Mesendoderm (in vitro differentiated cells): ENCODE measurements at regions not wholly inside any gene's neighbourhood (a gene's known extent, or its start where the extent isn't known, plus 50 kb on each side); places are given as distances from the start of the nearest gene placed in this dataset. TPM values are rescaled to one million over a fixed set of nuclear protein-coding genes. Genes with fewer than 3 reads are reported as not detected.

Source experiments
- DNase-seq: peaks from one replicate; pipeline ENCODE4 v3.0.0; 2013
- H2AK5ac ChIP-seq: 2 replicates; pipeline ENCODE4 v1.6.1; 2013; ENCODE audit warnings: low read length, inconsistent platforms
- H2BK120ac ChIP-seq: 2 replicates; pipeline ENCODE4 v1.6.1; 2013; ENCODE audit warnings: low read depth, mild to moderate bottlenecking, low read length, moderate library complexity, mixed read lengths
- H2BK15ac ChIP-seq: replicated peaks from 2 replicates; pipeline ENCODE4 v1.6.1; 2013; ENCODE audit warnings: low read depth, mild to moderate bottlenecking, moderate library complexity
- H2BK5ac ChIP-seq: 2 replicates; pipeline ENCODE4 v1.6.1; 2013; ENCODE audit warnings: low read length, inconsistent platforms
- H3K18ac ChIP-seq: 2 replicates; pipeline ENCODE4 v1.6.1; 2013; ENCODE audit warnings: mild to moderate bottlenecking, low read length, mixed read lengths
- H3K23ac ChIP-seq: one replicate; pipeline ENCODE4 v1.6.1; 2013; ENCODE audit warnings: low read length
- H3K27ac ChIP-seq: 2 replicates; pipeline ENCODE4 v1.5.1; 2013; ENCODE audit warnings: low read depth, mild to moderate bottlenecking, inconsistent platforms, low read length, moderate library complexity
- H3K27me3 ChIP-seq: 2 replicates; pipeline ENCODE4 v1.6.1; 2013; ENCODE audit warnings: low read length, control low read depth, mild to moderate bottlenecking, inconsistent platforms; ENCODE audit not compliant: insufficient read depth, poor library complexity
- H3K36me3 ChIP-seq: 2 replicates; pipeline ENCODE4 v1.6.1; 2013; ENCODE audit warnings: low read length, inconsistent platforms; ENCODE audit not compliant: control insufficient read depth, insufficient read depth
- H3K4ac ChIP-seq: one replicate; pipeline ENCODE4 v1.6.1; 2013; ENCODE audit warnings: low read depth, mild to moderate bottlenecking, low read length, moderate library complexity
- H3K4me1 ChIP-seq: 2 replicates; pipeline ENCODE4 v1.6.1; 2013; ENCODE audit warnings: low read depth, low read length, inconsistent platforms; ENCODE audit not compliant: control insufficient read depth
- H3K4me2 ChIP-seq: 2 replicates; pipeline ENCODE4 v1.6.1; 2013; ENCODE audit warnings: low read length
- H3K4me3 ChIP-seq: 2 replicates; pipeline ENCODE4 v1.5.1; 2013; ENCODE audit warnings: mild to moderate bottlenecking, low read length
- H3K56ac ChIP-seq: one replicate; pipeline ENCODE4 v1.6.1; 2013; ENCODE audit warnings: low read length
- H3K79me1 ChIP-seq: 2 replicates; pipeline ENCODE4 v1.6.1; 2013; ENCODE audit warnings: low read length, inconsistent platforms
- H3K79me2 ChIP-seq: 2 replicates; pipeline ENCODE4 v1.6.1; 2013; ENCODE audit warnings: mild to moderate bottlenecking, low read length; ENCODE audit not compliant: control insufficient read depth, insufficient read depth
- H3K9ac ChIP-seq: 2 replicates; pipeline ENCODE4 v1.6.1; 2013; ENCODE audit warnings: low read length, inconsistent platforms
- H4K5ac ChIP-seq: one replicate; pipeline ENCODE4 v1.6.1; 2013; ENCODE audit warnings: low read length
- H4K8ac ChIP-seq: one replicate; pipeline ENCODE4 v1.6.1; 2013; ENCODE audit warnings: low read depth, mild to moderate bottlenecking, control low read depth, low read length, moderate library complexity
- WGBS: extraction: QIAGEN DNeasy Blood & Tissue Kit; methylation state at CpG from one replicate; pipeline ENCODE4 v1.1.7; 2013; ENCODE audit warnings: low lambda C conversion rate, missing lambda C conversion rate; ENCODE audit not compliant: insufficient coverage; ENCODE audit errors: extremely low coverage; 5-methylcytosine and 5-hydroxymethylcytosine counted together
- small RNA-seq: library from polyadenylated mRNA; stranded (forward); fragments of <200 nt; extraction: miRNeasy Mini kit (QIAGEN cat#:217004); gene quantifications from one replicate; pipeline ENCODE3, GENCODE V24; 2013; ENCODE audit not compliant: insufficient read depth

DNA sequence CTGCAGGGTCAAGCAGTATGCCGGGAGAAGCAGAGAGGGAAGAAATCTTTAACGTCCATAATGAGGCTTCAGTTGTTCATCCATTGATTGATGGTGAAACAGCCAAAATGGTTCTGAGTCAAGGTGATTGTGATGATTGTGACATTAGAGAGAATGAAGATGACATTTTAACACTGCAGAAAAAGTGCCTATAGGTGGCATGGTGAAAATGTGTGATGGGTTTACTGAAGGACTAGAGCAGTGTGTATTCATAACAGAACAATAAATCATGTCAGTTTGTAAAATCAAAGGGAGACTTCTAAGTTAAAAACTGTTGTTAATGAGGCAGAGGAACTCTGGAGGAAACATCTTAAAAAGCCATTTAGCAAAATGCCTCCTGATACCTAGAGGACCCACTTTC is 57.7 kb upstream of the CAND1 start:
- Histone ChIP-seq H3K4me1 (no peaks in the 10 kb centered on the region), H3K56ac (no peak overlapping the region), H4K8ac (no peak overlapping the region), H3K23ac (no peak overlapping the region), H3K27me3 (no peaks in the 10 kb centered on the region), H2AK5ac (no peak overlapping the region), H3K79me1 (no peaks in the 10 kb centered on the region), H2BK15ac (no peak overlapping the region), H3K18ac (no peak overlapping the region), H3K79me2 (no peaks in the 10 kb centered on the region), H3K36me3 (no peaks in the 10 kb centered on the region), H3K4me3 (no peak overlapping the region), H3K9ac (no peak overlapping the region), H3K4me2 (no peak overlapping the region), H3K4ac (no peak overlapping the region), H3K27ac (no peak overlapping the region), H2BK5ac (no peak overlapping the region), H4K5ac (no peak overlapping the region), H2BK120ac (no peak overlapping the region)
- no peak for DNase-seq
- WGBS, result no CpG with 5 or more reads among the region's 2 CpGs

- Histone ChIP-seq H3K27me3 (no peaks in the 10 kb centered on the region), H3K36me3 (no peaks in the 10 kb centered on the region), H3K79me1 (no peaks in the 10 kb centered on the region), H2BK15ac (no peak overlapping the region), H3K56ac (no peak overlapping the region), H3K4me2 (no peak overlapping the region), H2AK5ac (no peak overlapping the region), H3K18ac (no peak overlapping the region), H3K4me1 (no peaks in the 10 kb centered on the region), H3K9ac (no peak overlapping the region), H3K79me2 (no peaks in the 10 kb centered on the region), H2BK5ac (no peak overlapping the region), H3K4ac (no peak overlapping the region), H3K27ac (no peak overlapping the region), H4K8ac (no peak overlapping the region), H4K5ac (no peak overlapping the region), H2BK120ac (no peak overlapping the region), H3K23ac (no peak overlapping the region), H3K4me3 (no peak overlapping the region)
- no CpG with 5 or more reads among the region's 6 CpGs for WGBS
- no peak for DNase-seq
Measured at GRCh38 chr12:67217647-67218046, 51.5 kb upstream of the CAND1 start.

Small RNA genes lying in the stretch of these regions (small RNA-seq; reads per million reads assigned to genes)
- gene AC073530.2, result not detected
